Endodermal cell (in vitro differentiated cells): ENCODE measurements at regions not wholly inside any gene's neighbourhood (a gene's known extent, or its start where the extent isn't known, plus 50 kb on each side); places are given as distances from the start of the nearest gene placed in this dataset.

Source experiments
- DNase-seq: peaks from one replicate; pipeline ENCODE4 v3.0.0-alpha.2; 2017
- H3K27ac ChIP-seq: 2 replicates; pipeline ENCODE4 v1.5.1; 2013; ENCODE audit warnings: mild to moderate bottlenecking, low read depth, low read length, moderate library complexity
- H3K27me3 ChIP-seq: 2 replicates; pipeline ENCODE4 v1.6.1; 2013; ENCODE audit warnings: mild to moderate bottlenecking, low read length, moderate library complexity; ENCODE audit not compliant: insufficient read depth, control insufficient read depth, poor library complexity, severe bottlenecking
- H3K36me3 ChIP-seq: 2 replicates; pipeline ENCODE4 v1.7.0; 2013; ENCODE audit warnings: mild to moderate bottlenecking, low read length, moderate library complexity; ENCODE audit not compliant: control insufficient read depth, insufficient read depth
- H3K4me1 ChIP-seq: one replicate; pipeline ENCODE4 v1.7.0; 2013; ENCODE audit warnings: low read length; ENCODE audit not compliant: control insufficient read depth, insufficient read depth
- H3K4me3 ChIP-seq: 2 replicates; pipeline ENCODE4 v1.5.1; 2013; ENCODE audit warnings: mild to moderate bottlenecking, low read length, moderate library complexity
- H3K9ac ChIP-seq: 2 replicates; pipeline ENCODE4 v1.6.1; 2013; ENCODE audit warnings: mild to moderate bottlenecking, low read length, moderate library complexity; ENCODE audit not compliant: poor library complexity, severe bottlenecking; ENCODE audit errors: extremely low read depth
- H3K9me3 ChIP-seq: 2 replicates; pipeline ENCODE4 v1.6.1; 2013; ENCODE audit warnings: mild to moderate bottlenecking, low read length, moderate library complexity; ENCODE audit not compliant: control insufficient read depth
- H3K27ac Mint-ChIP-seq: 2 replicates; pipeline ENCODE4 v1.8.0; 2020; ENCODE audit warnings: mixed read lengths
- H3K27me3 Mint-ChIP-seq: 2 replicates; pipeline ENCODE4 v1.8.0; 2021; ENCODE audit warnings: mild to moderate bottlenecking, mixed read lengths; ENCODE audit not compliant: insufficient read depth
- H3K36me3 Mint-ChIP-seq: 2 replicates; pipeline ENCODE4 v1.8.0; 2020; ENCODE audit warnings: low read depth, mixed read lengths
- H3K4me1 Mint-ChIP-seq: 2 replicates; pipeline ENCODE4 v1.8.0; 2020; ENCODE audit warnings: mixed read lengths
- H3K4me3 Mint-ChIP-seq: 2 replicates; pipeline ENCODE4 v1.8.0; 2020; ENCODE audit warnings: mild to moderate bottlenecking, moderate library complexity, mixed read lengths
- H3K9me3 Mint-ChIP-seq: 2 replicates; pipeline ENCODE4 v1.8.0; 2020; ENCODE audit warnings: mild to moderate bottlenecking, mixed read lengths
- WGBS, 2 experiments: methylation state at CpG; one replicate each; pipeline versions ENCODE4 v1.1.5 to v1.1.7; 2013; ENCODE audit warnings: missing lambda C conversion rate in 2 of 2, mixed read lengths in 1 of 2; ENCODE audit not compliant: insufficient coverage in 1 of 2, insufficient read length in 1 of 2; 5-methylcytosine and 5-hydroxymethylcytosine counted together
- TF ChIP-seq, protein P1 (sequence below): fragments of 200-600 bp; sonication (generic); conservative IDR thresholded peaks from 2 replicates; pipeline ENCODE4 v1.5.0; 2021; ENCODE audit warnings: antibody characterized with exemption, mild to moderate bottlenecking

DNA sequence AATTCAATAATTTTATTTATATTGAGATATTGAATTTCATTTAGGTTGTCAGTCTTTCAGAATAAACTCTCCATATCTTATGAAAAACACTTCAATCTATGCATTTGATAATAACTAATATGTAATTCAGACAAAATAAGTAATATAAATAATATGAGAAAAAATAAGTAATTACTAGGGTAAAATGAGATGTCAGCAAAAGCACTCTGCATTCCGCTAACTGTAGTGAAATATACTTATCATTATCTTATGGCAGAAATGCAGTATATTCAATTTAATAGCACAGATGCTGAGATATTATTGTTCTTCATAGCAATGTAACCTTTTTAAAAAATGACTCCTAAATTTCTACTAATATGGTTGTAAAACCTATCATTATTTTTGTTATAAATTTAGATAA lies 606.2 kb upstream of the VRK2 start:
- Histone ChIP-seq H3K27ac (no peak overlapping the region), H3K27me3 (no peaks in the 10 kb centered on the region), H3K36me3 (no peaks in the 10 kb centered on the region), H3K4me1 (no peaks in the 10 kb centered on the region), H3K9me3 (no peaks in the 10 kb centered on the region), H3K4me3 (no peak overlapping the region), H3K9ac (no peak overlapping the region)
- H3K27ac Mint-ChIP-seq = no peak overlapping the region
- no peaks in the 10 kb centered on the region for H3K27me3 Mint-ChIP-seq
- TF ChIP-seq, protein P1, sequence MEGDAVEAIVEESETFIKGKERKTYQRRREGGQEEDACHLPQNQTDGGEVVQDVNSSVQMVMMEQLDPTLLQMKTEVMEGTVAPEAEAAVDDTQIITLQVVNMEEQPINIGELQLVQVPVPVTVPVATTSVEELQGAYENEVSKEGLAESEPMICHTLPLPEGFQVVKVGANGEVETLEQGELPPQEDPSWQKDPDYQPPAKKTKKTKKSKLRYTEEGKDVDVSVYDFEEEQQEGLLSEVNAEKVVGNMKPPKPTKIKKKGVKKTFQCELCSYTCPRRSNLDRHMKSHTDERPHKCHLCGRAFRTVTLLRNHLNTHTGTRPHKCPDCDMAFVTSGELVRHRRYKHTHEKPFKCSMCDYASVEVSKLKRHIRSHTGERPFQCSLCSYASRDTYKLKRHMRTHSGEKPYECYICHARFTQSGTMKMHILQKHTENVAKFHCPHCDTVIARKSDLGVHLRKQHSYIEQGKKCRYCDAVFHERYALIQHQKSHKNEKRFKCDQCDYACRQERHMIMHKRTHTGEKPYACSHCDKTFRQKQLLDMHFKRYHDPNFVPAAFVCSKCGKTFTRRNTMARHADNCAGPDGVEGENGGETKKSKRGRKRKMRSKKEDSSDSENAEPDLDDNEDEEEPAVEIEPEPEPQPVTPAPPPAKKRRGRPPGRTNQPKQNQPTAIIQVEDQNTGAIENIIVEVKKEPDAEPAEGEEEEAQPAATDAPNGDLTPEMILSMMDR = no peak
- 100% methylated on average over 1 of the region's 1 CpG; no CpG with 5 or more reads in 1 of the 2 experiments for WGBS, 2 experiments
- no peaks in the 10 kb centered on the region for H3K9me3 Mint-ChIP-seq
- H3K4me1 Mint-ChIP-seq = no peaks in the 10 kb centered on the region
- DNase-seq = no peak
- H3K4me3 Mint-ChIP-seq = no peak overlapping the region
- H3K36me3 Mint-ChIP-seq = no peaks in the 10 kb centered on the region

DNA sequence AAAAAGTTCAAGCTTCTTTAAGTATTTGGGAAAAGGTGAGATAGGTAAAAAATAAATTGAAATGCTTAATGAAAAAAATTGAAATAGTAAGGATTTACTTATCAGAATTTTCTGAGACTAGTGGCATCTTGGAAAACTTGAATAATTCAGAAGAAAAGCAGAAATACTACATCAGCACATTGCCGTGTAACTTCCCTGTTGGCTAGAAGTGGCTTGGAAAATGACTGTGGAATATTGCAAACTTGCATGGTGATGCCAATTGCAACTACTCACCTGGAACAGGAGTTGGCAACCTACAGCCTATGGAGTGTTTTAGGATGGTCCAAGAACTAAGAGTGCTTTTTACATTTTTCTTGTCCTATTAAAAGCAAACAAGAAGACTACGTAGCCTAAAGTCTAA lies 603.5 kb upstream of the VRK2 start:
- no peak overlapping the region for H3K4me3 ChIP-seq
- no peaks in the 10 kb centered on the region for H3K4me1 Mint-ChIP-seq
- H3K27ac Mint-ChIP-seq = no peak overlapping the region
- DNase-seq = no peak
- no peak overlapping the region for H3K4me3 Mint-ChIP-seq
- H3K9me3 ChIP-seq = no peaks in the 10 kb centered on the region
- no peaks in the 10 kb centered on the region for H3K4me1 ChIP-seq
- no peaks in the 10 kb centered on the region for H3K9me3 Mint-ChIP-seq
- H3K9ac ChIP-seq = no peak overlapping the region
- H3K27me3 ChIP-seq = no peaks in the 10 kb centered on the region
- H3K27me3 Mint-ChIP-seq = no peaks in the 10 kb centered on the region
- WGBS, 2 experiments = 92 to 100% methylated on average over 1 to 2 of the region's 2 CpGs
- no peaks in the 10 kb centered on the region for H3K36me3 ChIP-seq
- TF ChIP-seq, protein P1 = no peak
- no peak overlapping the region for H3K27ac ChIP-seq
- H3K36me3 Mint-ChIP-seq = no peaks in the 10 kb centered on the region

DNA sequence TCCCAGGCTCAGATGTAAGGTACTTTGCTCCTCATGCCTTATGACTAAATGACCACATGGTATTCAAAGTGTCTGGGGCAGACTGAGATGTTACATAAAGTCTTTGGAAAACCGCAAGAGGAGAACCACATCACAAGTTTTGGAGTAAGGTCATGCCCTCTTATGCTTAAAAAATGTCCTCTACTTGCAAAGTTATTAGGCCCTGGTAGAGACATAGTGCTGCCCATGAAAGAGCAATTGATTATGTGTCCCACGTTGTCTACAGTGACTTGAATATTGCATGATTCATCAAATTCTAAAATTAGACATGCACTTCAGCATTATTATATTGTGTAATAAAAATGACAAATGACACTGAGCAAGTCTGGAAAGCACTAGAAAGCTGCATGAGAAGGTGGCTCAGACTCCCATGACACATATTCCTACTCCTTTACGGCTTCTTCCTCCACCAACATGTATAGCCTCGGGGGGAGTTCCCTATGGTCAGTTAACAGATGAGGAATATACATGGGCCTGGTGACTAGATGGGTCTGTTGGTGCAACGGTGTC lies 602.6 kb upstream of the VRK2 start:
- TF ChIP-seq, protein P1 = no peak
- no peak overlapping the region for H3K27ac ChIP-seq
- 92 to 100% methylated on average over 2 to 4 of the region's 5 CpGs for WGBS, 2 experiments

More for the DNA sequence above, 602.6 kb upstream of the VRK2 start:
- no peak for DNase-seq
- Histone ChIP-seq H3K27me3 (no peaks in the 10 kb centered on the region), H3K4me3 (no peak overlapping the region), H3K9me3 (no peaks in the 10 kb centered on the region), H3K9ac (no peak overlapping the region), H3K36me3 (no peaks in the 10 kb centered on the region), H3K4me1 (no peaks in the 10 kb centered on the region)
- Mint-ChIP-seq H3K4me1 (peaks cover 3% of the 10 kb centered on the region), H3K36me3 (no peaks in the 10 kb centered on the region), H3K4me3 (no peak overlapping the region), H3K27ac (no peak overlapping the region), H3K9me3 (no peaks in the 10 kb centered on the region), H3K27me3 (no peaks in the 10 kb centered on the region)
